DND-41 (cell line): ENCODE measurements at regions not wholly inside any gene's neighbourhood (a gene's known extent, or its start where the extent isn't known, plus 50 kb on each side); places are given as distances from the start of the nearest gene placed in this dataset.

Source experiments
- ATAC-seq: fragments of 200-7000 bp; cut with Tn5 transposase; 3 replicates; pipeline ENCODE4 v1.9.1; 2021; ENCODE audit warnings: low read depth; ENCODE audit not compliant: insufficient read depth
- DNase-seq: peaks from one replicate; pipeline ENCODE4 v3.0.0-alpha.2; 2020
- H2AFZ ChIP-seq: 2 replicates; pipeline ENCODE4 v1.6.0; 2012; ENCODE audit warnings: low read depth, low read length
- H3K27ac ChIP-seq: 2 replicates; pipeline ENCODE4 v1.5.1; 2012; ENCODE audit warnings: low read length, inconsistent platforms
- H3K27me3 ChIP-seq: fragments of 200-600 bp; sonication (generic); 2 replicates; pipeline ENCODE4 v1.6.0; 2012; ENCODE audit warnings: low read length, mild to moderate bottlenecking, inconsistent platforms; ENCODE audit not compliant: insufficient read depth, poor library complexity
- H3K36me3 ChIP-seq: 2 replicates; pipeline ENCODE4 v1.5.1; 2012; ENCODE audit warnings: low read length, inconsistent platforms; ENCODE audit not compliant: insufficient read depth
- H3K4me1 ChIP-seq: 2 replicates; pipeline ENCODE4 v1.5.1; 2012; ENCODE audit warnings: mild to moderate bottlenecking, low read length; ENCODE audit not compliant: insufficient read depth
- H3K4me2 ChIP-seq: 2 replicates; pipeline ENCODE4 v1.6.0; 2012; ENCODE audit warnings: mild to moderate bottlenecking, moderate library complexity, low read length, inconsistent platforms; ENCODE audit not compliant: insufficient read depth
- H3K4me3 ChIP-seq, 2 experiments: fragments of 200-600 bp in 1 of 2; shearing (Covaris generic) in 1 of 2; 2 replicates each; pipeline ENCODE4 v1.5.1; 2012 to 2016; ENCODE audit warnings: inconsistent platforms in 2 of 2, low read length in 2 of 2, mild to moderate bottlenecking in 2 of 2, low read depth in 1 of 2, moderate library complexity in 1 of 2
- H3K79me2 ChIP-seq: 2 replicates; pipeline ENCODE4 v1.6.0; 2012; ENCODE audit warnings: low read length, inconsistent platforms; ENCODE audit not compliant: insufficient read depth
- H3K9ac ChIP-seq: 2 replicates; pipeline ENCODE4 v1.6.0; 2012; ENCODE audit warnings: low read depth, mild to moderate bottlenecking, inconsistent platforms, low read length, moderate library complexity
- H3K9me3 ChIP-seq: 2 replicates; pipeline ENCODE4 v1.5.1; 2012; ENCODE audit warnings: low read length, moderate library complexity, mild to moderate bottlenecking, inconsistent platforms; ENCODE audit not compliant: insufficient read depth, severe bottlenecking
- H4K20me1 ChIP-seq: 2 replicates; pipeline ENCODE4 v1.6.0; 2012; ENCODE audit warnings: low read length; ENCODE audit not compliant: insufficient read depth
- CTCF ChIP-seq: IDR thresholded peaks from 2 replicates; pipeline ENCODE4 v1.5.1; 2012; ENCODE audit warnings: borderline replicate concordance, low read length, moderate library complexity, mild to moderate bottlenecking; ENCODE audit not compliant: poor library complexity, severe bottlenecking; ENCODE audit errors: extremely low read depth
- EZH2 ChIP-seq: IDR thresholded peaks from 3 replicates; pipeline ENCODE4 v1.6.1; 2012; ENCODE audit warnings: borderline replicate concordance, low read depth, mild to moderate bottlenecking, moderate library complexity, low read length, inconsistent platforms; ENCODE audit not compliant: severe bottlenecking

GRCh38 chr19:28403690-28404089, 809.3 kb downstream of the UQCRFS1 start:
- TF ChIP-seq CTCF (no peak), EZH2 (no peak)
- H3K27ac ChIP-seq: peak overlapping the region; percentile 39
- DNase-seq (no peak), ATAC-seq (no peak)
- no peaks in the 10 kb centered on the region for H4K20me1 ChIP-seq
- no peaks in the 10 kb centered on the region for H3K79me2 ChIP-seq
- no peak overlapping the region for H2AFZ ChIP-seq
- no peak overlapping the region for H3K9ac ChIP-seq
- H3K9me3 ChIP-seq: no peaks in the 10 kb centered on the region
- H3K4me1 ChIP-seq: peaks cover 50% of the 10 kb centered on the region
- H3K27me3 ChIP-seq: no peaks in the 10 kb centered on the region
- H3K4me2 ChIP-seq: no peak overlapping the region
- H3K36me3 ChIP-seq: no peaks in the 10 kb centered on the region
- no peak overlapping the region for H3K4me3 ChIP-seq

GRCh38 chr19:28402701-28403290, 810.2 kb downstream of the UQCRFS1 start:
- Histone ChIP-seq H3K79me2 (no peaks in the 10 kb centered on the region), H3K4me2 (no peak overlapping the region), H3K4me1 (peaks cover 41% of the 10 kb centered on the region), H3K27ac (no peak overlapping the region), H3K27me3 (no peaks in the 10 kb centered on the region), H3K9ac (no peak overlapping the region), H3K4me3 (no peak overlapping the region), H3K9me3 (no peaks in the 10 kb centered on the region), H4K20me1 (no peaks in the 10 kb centered on the region), H3K36me3 (no peaks in the 10 kb centered on the region), H2AFZ (no peak overlapping the region)
- DNase-seq (no peak), ATAC-seq (no peak)
- TF ChIP-seq CTCF (no peak), EZH2 (no peak)

- peaks cover 42% of the 10 kb centered on the region for H3K4me1 ChIP-seq
- H3K27ac ChIP-seq: no peak overlapping the region
- no peak overlapping the region for H3K4me3 ChIP-seq
- no peak overlapping the region for H3K4me2 ChIP-seq
- no peaks in the 10 kb centered on the region for H3K36me3 ChIP-seq
- DNase-seq: no peak
- H3K27me3 ChIP-seq: no peaks in the 10 kb centered on the region
- H3K9ac ChIP-seq: no peak overlapping the region
- ATAC-seq: no peak
- H3K9me3 ChIP-seq: no peaks in the 10 kb centered on the region
- TF ChIP-seq CTCF (no peak), EZH2 (no peak)
- no peak overlapping the region for H2AFZ ChIP-seq
- no peaks in the 10 kb centered on the region for H3K79me2 ChIP-seq
- no peaks in the 10 kb centered on the region for H4K20me1 ChIP-seq
These were observed 811.1 kb downstream of the UQCRFS1 start for GRCh38 chr19:28401739-28402424.
